ENCODE measurements at regions not wholly inside any gene's neighbourhood (a gene's known extent, or its start where the extent isn't known, plus 50 kb on each side); places are given as distances from the start of the nearest gene placed in this dataset.

GRCh38 chr5:174599992-174600391 is 124.4 kb upstream of the MSX2 start:
- TF ChIP-seq CTCF (IDR thresholded peaks at IDR 0.05; ENCODE audit: low read depth, low read length): no peak
- no peak for DNase-seq (ENCODE audit: extremely low read depth, low read depth)

- no peak for TF ChIP-seq CTCF (IDR thresholded peaks at IDR 0.05; ENCODE audit: low read depth, low read length)
- no peak for DNase-seq (ENCODE audit: extremely low read depth, low read depth)
These were observed 122.4 kb upstream of the MSX2 start for GRCh38 chr5:174601946-174602345.

GRCh38 chr5:174606153-174606552 is 118.2 kb upstream of the MSX2 start:
- no peak for TF ChIP-seq CTCF (IDR thresholded peaks at IDR 0.05; ENCODE audit: low read depth, low read length)
- DNase-seq (ENCODE audit: extremely low read depth, low read depth): no peak

GRCh38 chr5:174606646-174607045 is 117.7 kb upstream of the MSX2 start:
- no peak for TF ChIP-seq CTCF (IDR thresholded peaks at IDR 0.05; ENCODE audit: low read depth, low read length)
- no peak for DNase-seq (ENCODE audit: extremely low read depth, low read depth)

GRCh38 chr5:174607205-174607604 is 117.2 kb upstream of the MSX2 start:
- no peak for DNase-seq (ENCODE audit: extremely low read depth, low read depth)
- TF ChIP-seq CTCF (IDR thresholded peaks at IDR 0.05; ENCODE audit: low read depth, low read length): no peak

GRCh38 chr5:174607916-174608315 is 116.5 kb upstream of the MSX2 start:
- no peak for TF ChIP-seq CTCF (IDR thresholded peaks at IDR 0.05; ENCODE audit: low read depth, low read length)
- no peak for DNase-seq (ENCODE audit: extremely low read depth, low read depth)

- DNase-seq (ENCODE audit: extremely low read depth, low read depth): no peak
- no peak for TF ChIP-seq CTCF (IDR thresholded peaks at IDR 0.05; ENCODE audit: low read depth, low read length)
These were observed 115.7 kb upstream of the MSX2 start for GRCh38 chr5:174608631-174609097.

Data from AG09319 (cell line).